ENCODE measurements at regions not wholly inside any gene's neighbourhood (a gene's known extent, or its start where the extent isn't known, plus 50 kb on each side); places are given as distances from the start of the nearest gene placed in this dataset.
A peak's percentile ranks its signal among the peaks of the same experiment; 100 is the strongest.

DNA sequence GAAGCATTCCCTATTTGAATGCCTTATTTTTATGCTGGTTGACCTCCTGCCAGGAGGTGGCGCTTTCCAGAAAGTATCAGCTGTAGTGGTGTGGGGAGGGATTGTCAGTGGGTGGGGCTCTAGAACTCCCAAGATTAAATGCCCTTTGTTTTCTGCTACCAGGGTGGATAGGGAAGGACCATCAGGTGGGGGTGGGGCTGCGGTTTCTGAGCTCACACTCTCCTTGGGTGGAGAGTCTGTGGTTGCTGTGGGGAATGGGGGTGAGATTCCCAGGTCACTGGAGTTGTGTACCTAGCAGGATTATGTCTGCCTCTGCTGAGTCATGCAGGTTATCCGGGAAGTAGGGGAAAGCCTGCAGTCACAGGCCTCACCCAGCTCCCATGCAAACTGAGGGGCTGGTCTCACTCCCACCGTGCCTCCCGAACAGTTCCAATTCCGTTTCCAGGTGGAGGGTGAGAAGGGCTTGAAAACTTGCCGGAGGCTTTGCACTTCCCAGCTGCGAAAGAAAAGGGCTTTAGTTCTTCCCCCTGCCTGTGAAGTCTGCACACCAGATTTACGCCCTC, 68.3 kb downstream of the ALG10B start:
- peak; percentile 12 for DNase-seq (ENCODE audit: low read depth)
- H3K4me3 ChIP-seq (ENCODE audit: low read depth, low read length): no peak overlapping the region

DNA sequence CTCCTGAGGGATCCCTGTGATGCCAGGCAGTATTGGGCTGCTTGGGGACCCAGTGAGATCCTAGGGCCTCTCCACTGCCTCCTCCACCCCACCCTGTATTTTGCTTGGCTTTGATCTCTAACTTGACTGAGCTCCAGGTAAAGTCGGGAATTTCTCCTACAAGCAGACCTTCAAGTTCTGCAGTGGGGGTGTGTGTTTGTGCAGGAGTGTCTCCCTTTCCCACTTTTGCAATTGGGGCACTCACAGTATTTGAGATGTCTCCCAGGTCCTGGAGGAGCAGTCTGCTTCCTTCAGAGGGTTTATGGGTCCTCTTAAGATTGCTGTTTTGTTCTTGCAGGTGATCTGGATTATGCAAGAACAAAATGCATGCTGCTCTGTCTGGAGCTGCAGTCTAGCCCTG, 68.9 kb downstream of the ALG10B start:
- DNase-seq (ENCODE audit: low read depth): no peak
- H3K4me3 ChIP-seq (ENCODE audit: low read depth, low read length): no peak overlapping the region
- TF ChIP-seq, protein P1, sequence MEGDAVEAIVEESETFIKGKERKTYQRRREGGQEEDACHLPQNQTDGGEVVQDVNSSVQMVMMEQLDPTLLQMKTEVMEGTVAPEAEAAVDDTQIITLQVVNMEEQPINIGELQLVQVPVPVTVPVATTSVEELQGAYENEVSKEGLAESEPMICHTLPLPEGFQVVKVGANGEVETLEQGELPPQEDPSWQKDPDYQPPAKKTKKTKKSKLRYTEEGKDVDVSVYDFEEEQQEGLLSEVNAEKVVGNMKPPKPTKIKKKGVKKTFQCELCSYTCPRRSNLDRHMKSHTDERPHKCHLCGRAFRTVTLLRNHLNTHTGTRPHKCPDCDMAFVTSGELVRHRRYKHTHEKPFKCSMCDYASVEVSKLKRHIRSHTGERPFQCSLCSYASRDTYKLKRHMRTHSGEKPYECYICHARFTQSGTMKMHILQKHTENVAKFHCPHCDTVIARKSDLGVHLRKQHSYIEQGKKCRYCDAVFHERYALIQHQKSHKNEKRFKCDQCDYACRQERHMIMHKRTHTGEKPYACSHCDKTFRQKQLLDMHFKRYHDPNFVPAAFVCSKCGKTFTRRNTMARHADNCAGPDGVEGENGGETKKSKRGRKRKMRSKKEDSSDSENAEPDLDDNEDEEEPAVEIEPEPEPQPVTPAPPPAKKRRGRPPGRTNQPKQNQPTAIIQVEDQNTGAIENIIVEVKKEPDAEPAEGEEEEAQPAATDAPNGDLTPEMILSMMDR (IDR thresholded peaks at IDR 0.05; ENCODE audit: low read depth, low read length): no peak

More for the DNA sequence above, 68.3 kb downstream of the ALG10B start:
- TF ChIP-seq, protein P1 (IDR thresholded peaks at IDR 0.05; ENCODE audit: low read depth, low read length): no peak
- no peak for TF ChIP-seq POLR2A (IDR thresholded peaks at IDR 0.05; ENCODE audit: extremely low read depth, insufficient read length)
- no peak for TF ChIP-seq MYC (IDR thresholded peaks at IDR 0.05; ENCODE audit: low read depth, low read length)
- TF ChIP-seq, protein P2, sequence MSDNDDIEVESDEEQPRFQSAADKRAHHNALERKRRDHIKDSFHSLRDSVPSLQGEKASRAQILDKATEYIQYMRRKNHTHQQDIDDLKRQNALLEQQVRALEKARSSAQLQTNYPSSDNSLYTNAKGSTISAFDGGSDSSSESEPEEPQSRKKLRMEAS (IDR thresholded peaks at IDR 0.05; ENCODE audit: low read depth, low read length): no peak

DNA sequence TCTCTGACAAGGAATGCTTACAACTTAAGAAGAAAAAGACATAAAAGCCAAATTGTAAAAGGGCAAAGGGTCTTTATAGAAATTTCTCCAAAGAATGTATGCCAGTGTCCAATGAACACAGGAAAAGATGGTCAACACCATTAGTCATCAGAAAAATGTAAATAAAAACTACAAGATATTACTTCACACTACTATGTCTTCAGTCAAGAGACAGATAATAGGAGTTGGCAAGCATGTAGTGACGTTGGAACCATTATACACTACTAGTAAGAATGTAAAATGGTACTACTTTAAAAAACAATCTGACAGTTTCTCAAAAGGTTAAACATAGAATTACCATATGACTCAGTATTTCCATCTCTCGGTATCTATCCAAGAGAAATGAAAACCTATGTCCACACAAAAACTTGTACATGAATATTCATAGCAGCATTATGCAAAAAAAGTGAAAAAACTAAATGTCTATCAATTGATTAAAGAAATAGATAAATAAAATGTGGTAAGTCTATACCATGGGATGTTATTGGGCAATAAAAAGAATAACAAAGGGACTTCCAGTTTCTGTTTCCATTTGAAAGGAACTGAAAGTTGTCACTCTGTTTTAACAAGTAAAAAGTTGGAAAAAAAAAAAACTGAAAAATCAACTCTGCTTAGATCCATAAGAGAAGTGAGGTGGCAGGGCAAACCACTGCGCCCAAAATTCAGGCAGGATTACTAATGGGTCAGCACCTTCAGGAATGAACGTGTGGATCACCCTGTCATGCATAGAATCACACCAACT, 69.8 kb downstream of the ALG10B start:
- DNase-seq (ENCODE audit: low read depth): peak; percentile 22
- TF ChIP-seq, protein P1 (IDR thresholded peaks at IDR 0.05; ENCODE audit: low read depth, low read length): no peak
- TF ChIP-seq POLR2A (IDR thresholded peaks at IDR 0.05; ENCODE audit: extremely low read depth, insufficient read length) (no peak), MYC (IDR thresholded peaks at IDR 0.05; ENCODE audit: low read depth, low read length) (no peak)
- TF ChIP-seq, protein P2 (IDR thresholded peaks at IDR 0.05; ENCODE audit: low read depth, low read length): no peak
- no peak overlapping the region for H3K4me3 ChIP-seq (ENCODE audit: low read depth, low read length)

DNA sequence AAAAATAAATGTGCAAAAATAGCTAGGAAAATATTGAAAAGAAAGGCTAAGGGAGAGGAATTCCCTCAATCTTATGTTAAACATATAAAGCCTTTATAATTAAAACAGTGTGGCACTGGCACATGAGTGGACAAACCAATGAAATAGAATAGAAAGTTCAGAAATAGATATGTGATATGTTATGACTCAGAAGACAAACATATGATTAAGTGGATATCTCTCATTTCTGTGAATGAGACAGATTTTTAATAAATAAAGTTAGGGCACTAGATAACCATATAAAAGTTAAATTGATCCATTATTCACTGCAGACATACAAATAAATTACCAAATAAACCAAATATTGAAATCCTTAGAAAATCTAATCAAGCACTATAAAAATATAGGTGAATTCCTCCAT, 73.0 kb downstream of the ALG10B start:
- H3K4me3 ChIP-seq (ENCODE audit: low read depth, low read length): no peak overlapping the region
- DNase-seq (ENCODE audit: low read depth): no peak
- TF ChIP-seq POLR2A (IDR thresholded peaks at IDR 0.05; ENCODE audit: extremely low read depth, insufficient read length) (no peak), MYC (IDR thresholded peaks at IDR 0.05; ENCODE audit: low read depth, low read length) (no peak)
- TF ChIP-seq, protein P1 (IDR thresholded peaks at IDR 0.05; ENCODE audit: low read depth, low read length): no peak
- TF ChIP-seq, protein P2 (IDR thresholded peaks at IDR 0.05; ENCODE audit: low read depth, low read length): no peak

DNA sequence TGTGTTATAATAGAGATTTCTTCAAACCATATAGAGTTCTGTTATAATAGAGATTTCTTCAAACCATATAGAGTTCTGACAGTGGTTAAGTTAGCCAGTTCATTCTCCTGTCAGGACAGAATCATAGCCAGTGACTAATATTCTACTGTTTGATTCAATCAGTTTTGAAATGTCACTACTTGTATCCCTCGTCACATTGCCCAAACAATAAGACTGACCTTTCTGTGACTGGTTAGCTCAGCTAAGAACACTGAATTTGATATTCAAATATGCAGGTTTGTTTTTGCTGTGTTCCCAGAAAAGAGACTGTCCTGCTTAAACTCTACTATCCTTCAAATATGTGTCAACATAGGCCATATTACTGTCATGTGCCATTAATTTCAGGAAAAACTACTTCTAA, 74.4 kb downstream of the ALG10B start:
- TF ChIP-seq, protein P2 (IDR thresholded peaks at IDR 0.05; ENCODE audit: low read depth, low read length): no peak
- TF ChIP-seq POLR2A (IDR thresholded peaks at IDR 0.05; ENCODE audit: extremely low read depth, insufficient read length) (no peak), MYC (IDR thresholded peaks at IDR 0.05; ENCODE audit: low read depth, low read length) (no peak)
- TF ChIP-seq, protein P1 (IDR thresholded peaks at IDR 0.05; ENCODE audit: low read depth, low read length): no peak
- no peak overlapping the region for H3K4me3 ChIP-seq (ENCODE audit: low read depth, low read length)
- DNase-seq (ENCODE audit: low read depth): no peak
